Endothelial cell of umbilical vein (primary cell): ENCODE measurements at regions not wholly inside any gene's neighbourhood (a gene's known extent, or its start where the extent isn't known, plus 50 kb on each side); places are given as distances from the start of the nearest gene placed in this dataset.

Experiments used
- BruUV-seq: library from RNA; stranded (reverse); fragments of 400-500 nt; replicated peaks from 2 replicates; lab custom pipeline; 2021; lab: Mats Ljungman, UMichigan
- CTCF ChIA-PET: fragments of 300-600, 350-600 bp; sonication (Branson Sonifier 250); formaldehyde crosslinking; loops from one replicate; lab custom pipeline; 2021; ENCODE audit warnings: antibody characterized with exemption, inconsistent platforms; lab: Charles Lee
- POLR2A ChIA-PET: fragments of 300-600, 350-600 bp; sonication (Branson Sonifier 250); formaldehyde crosslinking; loops from one replicate; lab custom pipeline; 2021; ENCODE audit warnings: antibody characterized with exemption, inconsistent platforms; lab: Charles Lee
- DNase-seq: peaks from one replicate; pipeline ENCODE4 v3.0.0-alpha.2; 2011; ENCODE audit warnings: low read depth, low spot score
- FAIRE-seq: peaks from 2 replicates; lab custom pipeline; 2011; peaks lifted over from hg19 to GRCh38; lab: Jason Lieb, UNC
- H2AFZ ChIP-seq: 2 replicates; pipeline ENCODE4 v1.6.0; 2012; ENCODE audit warnings: low read depth, low read length, control low read depth, inconsistent platforms
- H3K27ac ChIP-seq: 2 replicates; pipeline ENCODE4 v1.5.1; 2011; ENCODE audit warnings: low read depth, mild to moderate bottlenecking, control low read depth, low read length, moderate library complexity; ENCODE audit not compliant: insufficient read depth
- H3K27me3 ChIP-seq, 2 experiments: 2 replicates each; pipeline versions ENCODE4 v1.6.0 to v1.6.1; 2011; ENCODE audit warnings: low read length in 2 of 2, mixed read lengths in 1 of 2; ENCODE audit not compliant: control insufficient read depth in 2 of 2, insufficient read depth in 2 of 2
- H3K36me3 ChIP-seq, 2 experiments: 2 replicates in 1 of 2; 3 replicates in 1 of 2; pipeline ENCODE4 v1.5.1; 2011; ENCODE audit warnings: low read length in 2 of 2, mild to moderate bottlenecking in 1 of 2, moderate library complexity in 1 of 2; ENCODE audit not compliant: control insufficient read depth in 2 of 2, insufficient read depth in 2 of 2; ENCODE audit errors: extremely low read depth in 1 of 2
- H3K4me1 ChIP-seq: 3 replicates; pipeline ENCODE4 v1.5.1; 2011; ENCODE audit warnings: mild to moderate bottlenecking, low read length; ENCODE audit not compliant: control insufficient read depth, insufficient read depth; ENCODE audit errors: extremely low read depth
- H3K4me2 ChIP-seq: 2 replicates; pipeline ENCODE4 v1.6.1; 2011; ENCODE audit warnings: low read length, control low read depth, mixed read lengths; ENCODE audit not compliant: insufficient read depth
- H3K4me3 ChIP-seq, 3 experiments: fragments of 200-600 bp in 1 of 3; sonication (generic), shearing (Covaris generic) in 1 of 3; replicated peaks in 1 of 3; 2 replicates each; pipeline ENCODE4 v1.5.1; 2011 to 2016; ENCODE audit warnings: control low read depth in 3 of 3, low read length in 3 of 3, mild to moderate bottlenecking in 2 of 3, inconsistent platforms in 1 of 3, low read depth in 1 of 3, moderate library complexity in 1 of 3; ENCODE audit not compliant: insufficient read depth in 1 of 3
- H3K79me2 ChIP-seq: 2 replicates; pipeline ENCODE4 v1.6.0; 2012; ENCODE audit warnings: low read length, inconsistent platforms; ENCODE audit not compliant: control insufficient read depth, insufficient read depth
- H3K9ac ChIP-seq: replicated peaks from 2 replicates; pipeline ENCODE3; 2011; ENCODE audit warnings: low read length, control low read depth; ENCODE audit not compliant: insufficient read depth; ENCODE audit errors: extremely low read depth
- H3K9me1 ChIP-seq: replicated peaks from 3 replicates; pipeline ENCODE4 v1.6.0; 2011; ENCODE audit warnings: mild to moderate bottlenecking, low read length; ENCODE audit not compliant: control insufficient read depth, insufficient read depth; ENCODE audit errors: extremely low read depth
- H3K9me3 ChIP-seq: replicated peaks from 2 replicates; pipeline ENCODE4 v1.5.1; 2012; ENCODE audit warnings: low read length, inconsistent platforms; ENCODE audit not compliant: control insufficient read depth, insufficient read depth
- H4K20me1 ChIP-seq: replicated peaks from 2 replicates; pipeline ENCODE3; 2011; ENCODE audit warnings: mild to moderate bottlenecking, low read length; ENCODE audit not compliant: control insufficient read depth, insufficient read depth; ENCODE audit errors: extremely low read depth
- EZH2 ChIP-seq: IDR thresholded peaks from 2 replicates; pipeline ENCODE4 v1.6.1; 2012; ENCODE audit warnings: borderline replicate concordance, low read depth, mild to moderate bottlenecking, moderate library complexity, low read length, inconsistent platforms; ENCODE audit not compliant: severe bottlenecking
- FOS ChIP-seq: IDR thresholded peaks from 2 replicates; pipeline ENCODE4 v1.6.1; 2011; ENCODE audit warnings: mild to moderate bottlenecking, low read length, moderate library complexity, borderline replicate concordance; ENCODE audit not compliant: insufficient read depth
- MYC ChIP-seq: IDR thresholded peaks from one replicate; pipeline ENCODE4 v1.6.1; 2011; ENCODE audit warnings: mild to moderate bottlenecking, low read depth, low read length
- POLR2A ChIP-seq: IDR thresholded peaks from 2 replicates; pipeline ENCODE4 v1.6.1; 2012; ENCODE audit warnings: low read depth, mild to moderate bottlenecking, control low read depth, low read length
- dilution Hi-C: fragments of 300-500 bp; cut with MboI; formaldehyde crosslinking; loops from one replicate; pipeline ENCODE4 v1.15.0; 2019; ENCODE audit warnings: low sequenced_read_pairs; ENCODE audit not compliant: extremely low pct_ligation_motif_present
- intact Hi-C: fragments of 100-400 bp; cut with micrococcal nuclease; formaldehyde crosslinking; loops from one replicate; pipeline ENCODE4 v1.10.0; 2022
- TF ChIP-seq, protein P1 (sequence below): IDR thresholded peaks from 2 replicates; pipeline ENCODE4 v1.6.1; 2011; ENCODE audit not compliant: insufficient read depth, insufficient read length

DNA sequence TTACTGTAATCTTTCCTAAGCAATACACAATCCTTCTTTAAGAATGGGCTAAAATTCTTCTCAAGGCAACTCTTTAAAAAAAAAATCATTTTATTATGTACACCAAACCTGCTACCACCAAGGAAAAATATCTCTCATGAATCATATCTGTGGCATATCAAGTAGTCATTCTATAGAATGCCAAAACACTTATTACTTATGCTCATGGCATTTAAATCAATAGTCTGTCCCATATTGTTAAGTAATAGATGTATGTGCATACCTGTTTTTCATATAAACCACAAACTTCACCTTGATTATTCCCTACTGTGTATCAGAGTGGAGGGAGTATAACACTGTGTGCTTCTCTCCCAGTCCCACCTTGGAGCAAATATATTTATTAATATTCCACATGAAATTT is 95.8 kb upstream of the SETBP1 start:
- no peak overlapping the region for H3K4me3 ChIP-seq
- FAIRE-seq (no peak), DNase-seq (no peak)
- H3K9me3 ChIP-seq, result no peaks in the 10 kb centered on the region
- ChIA-PET CTCF (no interaction called here), POLR2A (no interaction called here)
- H3K27me3 ChIP-seq, result no peaks in the 10 kb centered on the region
- H3K4me1 ChIP-seq, result no peaks in the 10 kb centered on the region
- H3K79me2 ChIP-seq, result no peaks in the 10 kb centered on the region
- H3K4me2 ChIP-seq, result no peak overlapping the region
- no peaks in the 10 kb centered on the region for H4K20me1 ChIP-seq
- no peak overlapping the region for H3K9ac ChIP-seq
- dilution Hi-C loops, result no loop called here
- intact Hi-C loops, result no loop called here
- H3K9me1 ChIP-seq, result no peaks in the 10 kb centered on the region
- H3K27ac ChIP-seq, result no peak overlapping the region
- H2AFZ ChIP-seq, result no peak overlapping the region
- TF ChIP-seq, protein P1, sequence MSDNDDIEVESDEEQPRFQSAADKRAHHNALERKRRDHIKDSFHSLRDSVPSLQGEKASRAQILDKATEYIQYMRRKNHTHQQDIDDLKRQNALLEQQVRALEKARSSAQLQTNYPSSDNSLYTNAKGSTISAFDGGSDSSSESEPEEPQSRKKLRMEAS, result no peak
- TF ChIP-seq POLR2A, result no peak
- no peaks in the 10 kb centered on the region for H3K36me3 ChIP-seq
- BruUV-seq, result no TSS peak

DNA sequence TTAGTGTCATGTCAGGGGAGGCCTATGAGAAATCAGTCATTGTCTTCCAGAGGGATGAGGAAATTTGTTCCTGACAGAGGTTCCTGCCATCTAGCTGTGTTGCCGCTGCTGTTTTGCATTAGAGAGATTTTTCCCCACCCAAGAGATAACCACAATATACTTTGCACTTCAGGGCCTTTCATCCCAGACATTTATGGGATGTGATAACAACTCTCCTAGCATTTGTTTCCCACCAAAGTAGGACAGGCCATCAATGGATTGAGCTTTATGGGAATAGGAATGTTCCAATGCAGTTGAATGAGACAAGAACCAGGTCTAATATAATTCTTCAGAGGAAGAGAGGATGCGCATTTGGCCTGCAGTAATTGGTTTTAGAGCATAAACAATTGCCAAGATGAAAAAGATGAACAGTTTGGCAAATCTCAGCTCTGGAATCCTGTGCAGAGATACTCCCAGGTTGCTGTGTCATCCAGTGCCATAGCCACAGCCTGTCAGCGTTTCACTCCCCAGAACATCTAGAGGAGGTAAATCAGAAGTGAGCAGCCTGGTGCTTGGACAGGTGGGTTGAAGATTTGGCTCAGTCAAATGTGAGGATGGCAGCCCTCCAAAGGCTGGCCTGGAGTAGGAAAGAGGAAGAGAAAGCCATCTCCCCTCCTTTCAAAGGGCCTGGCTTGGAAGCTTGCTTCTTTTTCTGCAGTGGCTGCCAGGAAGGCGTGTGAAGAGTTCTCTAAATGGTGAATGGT is 93.7 kb upstream of the SETBP1 start:
- Histone ChIP-seq H2AFZ (no peak overlapping the region), H3K36me3 (no peaks in the 10 kb centered on the region), H3K4me3 (no peak overlapping the region), H3K9me1 (no peaks in the 10 kb centered on the region), H3K9me3 (no peaks in the 10 kb centered on the region), H3K4me2 (no peak overlapping the region), H3K27me3 (no peaks in the 10 kb centered on the region), H4K20me1 (no peaks in the 10 kb centered on the region), H3K79me2 (no peaks in the 10 kb centered on the region), H3K9ac (no peak overlapping the region), H3K27ac (no peak overlapping the region), H3K4me1 (no peaks in the 10 kb centered on the region)
- no peak for FAIRE-seq
- POLR2A ChIA-PET, result no interaction called here
- dilution Hi-C loops, result no loop called here
- BruUV-seq, result no TSS peak
- no peak for DNase-seq
- intact Hi-C loops, result no loop called here
- no peak for TF ChIP-seq EZH2
- no peak for TF ChIP-seq MYC
- TF ChIP-seq, protein P1, result no peak
- no peak for TF ChIP-seq FOS
- CTCF ChIA-PET, result no interaction called here
